Lower leg skin (tissue), 3 donors: ENCODE measurements at regions not wholly inside any gene's neighbourhood (a gene's known extent, or its start where the extent isn't known, plus 50 kb on each side); places are given as distances from the start of the nearest gene placed in this dataset.

Experiments used
- POLR2A ChIP-seq, 2 donors: fragments of 450-650 bp; IDR thresholded peaks; one replicate each; pipeline ENCODE4 v1.6.1; 2016 to 2017; ENCODE audit warnings: antibody characterized with exemption in 2 of 2, mild to moderate bottlenecking in 1 of 2, moderate library complexity in 1 of 2
- TF ChIP-seq, protein P1 (sequence below), 3 donors: fragments of 450-650 bp; IDR thresholded peaks; one replicate each; pipeline ENCODE4 v1.5.1; 2016; ENCODE audit warnings: antibody characterized with exemption in 3 of 3, mild to moderate bottlenecking in 3 of 3, moderate library complexity in 2 of 3

GRCh38 chr20:48260129-48260756 is 475.0 kb upstream of the SULF2 start:
- TF ChIP-seq, protein P1, sequence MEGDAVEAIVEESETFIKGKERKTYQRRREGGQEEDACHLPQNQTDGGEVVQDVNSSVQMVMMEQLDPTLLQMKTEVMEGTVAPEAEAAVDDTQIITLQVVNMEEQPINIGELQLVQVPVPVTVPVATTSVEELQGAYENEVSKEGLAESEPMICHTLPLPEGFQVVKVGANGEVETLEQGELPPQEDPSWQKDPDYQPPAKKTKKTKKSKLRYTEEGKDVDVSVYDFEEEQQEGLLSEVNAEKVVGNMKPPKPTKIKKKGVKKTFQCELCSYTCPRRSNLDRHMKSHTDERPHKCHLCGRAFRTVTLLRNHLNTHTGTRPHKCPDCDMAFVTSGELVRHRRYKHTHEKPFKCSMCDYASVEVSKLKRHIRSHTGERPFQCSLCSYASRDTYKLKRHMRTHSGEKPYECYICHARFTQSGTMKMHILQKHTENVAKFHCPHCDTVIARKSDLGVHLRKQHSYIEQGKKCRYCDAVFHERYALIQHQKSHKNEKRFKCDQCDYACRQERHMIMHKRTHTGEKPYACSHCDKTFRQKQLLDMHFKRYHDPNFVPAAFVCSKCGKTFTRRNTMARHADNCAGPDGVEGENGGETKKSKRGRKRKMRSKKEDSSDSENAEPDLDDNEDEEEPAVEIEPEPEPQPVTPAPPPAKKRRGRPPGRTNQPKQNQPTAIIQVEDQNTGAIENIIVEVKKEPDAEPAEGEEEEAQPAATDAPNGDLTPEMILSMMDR (IDR thresholded peaks at IDR 0.05), result no peak
- no peak for TF ChIP-seq POLR2A (IDR thresholded peaks at IDR 0.05)
